ENCODE measurements at regions not wholly inside any gene's neighbourhood (a gene's known extent, or its start where the extent isn't known, plus 50 kb on each side); places are given as distances from the start of the nearest gene placed in this dataset.

DNA sequence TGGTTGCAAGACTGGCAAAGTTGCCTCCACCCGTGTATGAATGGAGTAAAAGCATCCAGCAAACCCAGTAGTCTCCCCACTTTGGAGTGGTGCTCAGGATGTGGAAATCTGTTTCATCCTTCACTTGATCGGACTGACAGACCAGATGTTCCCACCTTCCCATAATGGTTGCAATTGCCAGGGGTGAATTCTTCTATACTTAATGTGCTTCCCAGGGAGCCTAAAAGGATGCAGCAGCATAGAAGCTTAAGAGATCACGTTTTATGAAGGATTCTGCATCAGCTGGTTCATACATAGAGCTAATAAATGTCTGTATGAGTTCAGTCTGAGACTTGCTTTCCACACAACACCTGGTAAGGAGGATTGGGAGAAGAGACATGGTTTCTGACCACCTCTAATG is 198.8 kb upstream of the S1PR3 start:
- POLR2A ChIA-PET (ENCODE audit: unreplicated experiment): no interaction called here
- H3K14ac ChIP-seq (replicated peaks; ENCODE audit: low read depth, low read length): no peak overlapping the region
- H3K9ac ChIP-seq (ENCODE audit: low read depth, low read length): no peak overlapping the region
- H2BK5ac ChIP-seq (ENCODE audit: low read depth, low read length, poor library complexity, severe bottlenecking): no peak overlapping the region
- H3K4me3 ChIP-seq (ENCODE audit: insufficient read depth, low read depth, low read length): no peak overlapping the region
- H3K4me1 ChIP-seq (ENCODE audit: control insufficient read depth, insufficient read depth, low read length): peaks cover 6% of the 10 kb centered on the region
- H3K56ac ChIP-seq (ENCODE audit: extremely low read depth, insufficient read depth, low read length): no peak overlapping the region
- no peaks in the 10 kb centered on the region for H3K36me3 ChIP-seq (ENCODE audit: control insufficient read depth, insufficient read depth, low read length)
- no peaks in the 10 kb centered on the region for H4K20me1 ChIP-seq (ENCODE audit: insufficient read depth, low read length)
- H3K9me1 ChIP-seq (ENCODE audit: insufficient read depth, low read length): no peaks in the 10 kb centered on the region
- no peaks in the 10 kb centered on the region for H3K27me3 ChIP-seq (ENCODE audit: control insufficient read depth, insufficient read depth, low read length)
- dilution Hi-C loops (cut with HindIII; ENCODE audit: low sequenced_read_pairs, unreplicated experiment): no loop called here
- no peaks in the 10 kb centered on the region for H3K79me1 ChIP-seq (ENCODE audit: low read depth in 1 of 2, low read length in 2 of 2)
- H3K18ac ChIP-seq (ENCODE audit: low read depth, low read length): no peak overlapping the region
- H2AK9ac ChIP-seq (replicated peaks; ENCODE audit: low read depth, low read length, poor library complexity): no peak overlapping the region
- no peak overlapping the region for H3K27ac ChIP-seq (ENCODE audit: insufficient read depth, low read length)
- in situ Hi-C loops (cut with MboI; ENCODE audit: low sequenced_read_pairs): no loop called here
- ATAC-seq (ENCODE audit: low read depth) (no peak), DNase-seq (no peak)
- H3K9me3 ChIP-seq (ENCODE audit: control insufficient read depth, insufficient read depth, low read length): no peaks in the 10 kb centered on the region
- no peak overlapping the region for H2BK20ac ChIP-seq (ENCODE audit: low read depth, low read length)
- H2AK5ac ChIP-seq (ENCODE audit: low read depth, low read length): no peak overlapping the region
- CTCF ChIA-PET: no interaction called here
- TF ChIP-seq, protein P1, sequence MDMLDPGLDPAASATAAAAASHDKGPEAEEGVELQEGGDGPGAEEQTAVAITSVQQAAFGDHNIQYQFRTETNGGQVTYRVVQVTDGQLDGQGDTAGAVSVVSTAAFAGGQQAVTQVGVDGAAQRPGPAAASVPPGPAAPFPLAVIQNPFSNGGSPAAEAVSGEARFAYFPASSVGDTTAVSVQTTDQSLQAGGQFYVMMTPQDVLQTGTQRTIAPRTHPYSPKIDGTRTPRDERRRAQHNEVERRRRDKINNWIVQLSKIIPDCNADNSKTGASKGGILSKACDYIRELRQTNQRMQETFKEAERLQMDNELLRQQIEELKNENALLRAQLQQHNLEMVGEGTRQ (IDR thresholded peaks at IDR 0.05; ENCODE audit: low read depth, low read length): no peak
- TF ChIP-seq RFX5 (IDR thresholded peaks at IDR 0.05; ENCODE audit: low read depth, low read length) (no peak), POLR2A (IDR thresholded peaks at IDR 0.05; ENCODE audit: low read depth, low read length) (no peak), MAFK (IDR thresholded peaks at IDR 0.05; ENCODE audit: low read depth, low read length) (no peak), NFE2L2 (IDR thresholded peaks at IDR 0.05; ENCODE audit: low read depth, low read length) (no peak), RCOR1 (IDR thresholded peaks at IDR 0.05; ENCODE audit: insufficient replicate concordance, low read length) (no peak), MAZ (IDR thresholded peaks at IDR 0.05; ENCODE audit: borderline replicate concordance, low read depth, low read length) (no peak), MXI1 (IDR thresholded peaks at IDR 0.05; ENCODE audit: borderline replicate concordance, low read depth, low read length) (no peak), CEBPB (IDR thresholded peaks at IDR 0.05; ENCODE audit: low read depth, low read length) (no peak), CHD1 (IDR thresholded peaks at IDR 0.05; ENCODE audit: low read depth, low read length) (no peak), SMC3 (IDR thresholded peaks at IDR 0.05; ENCODE audit: low read depth, low read length) (no peak)
- TF ChIP-seq, protein P2, sequence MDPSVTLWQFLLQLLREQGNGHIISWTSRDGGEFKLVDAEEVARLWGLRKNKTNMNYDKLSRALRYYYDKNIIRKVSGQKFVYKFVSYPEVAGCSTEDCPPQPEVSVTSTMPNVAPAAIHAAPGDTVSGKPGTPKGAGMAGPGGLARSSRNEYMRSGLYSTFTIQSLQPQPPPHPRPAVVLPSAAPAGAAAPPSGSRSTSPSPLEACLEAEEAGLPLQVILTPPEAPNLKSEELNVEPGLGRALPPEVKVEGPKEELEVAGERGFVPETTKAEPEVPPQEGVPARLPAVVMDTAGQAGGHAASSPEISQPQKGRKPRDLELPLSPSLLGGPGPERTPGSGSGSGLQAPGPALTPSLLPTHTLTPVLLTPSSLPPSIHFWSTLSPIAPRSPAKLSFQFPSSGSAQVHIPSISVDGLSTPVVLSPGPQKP (IDR thresholded peaks at IDR 0.05; ENCODE audit: borderline replicate concordance, low read depth, low read length): no peak
- TF ChIP-seq, protein P3, sequence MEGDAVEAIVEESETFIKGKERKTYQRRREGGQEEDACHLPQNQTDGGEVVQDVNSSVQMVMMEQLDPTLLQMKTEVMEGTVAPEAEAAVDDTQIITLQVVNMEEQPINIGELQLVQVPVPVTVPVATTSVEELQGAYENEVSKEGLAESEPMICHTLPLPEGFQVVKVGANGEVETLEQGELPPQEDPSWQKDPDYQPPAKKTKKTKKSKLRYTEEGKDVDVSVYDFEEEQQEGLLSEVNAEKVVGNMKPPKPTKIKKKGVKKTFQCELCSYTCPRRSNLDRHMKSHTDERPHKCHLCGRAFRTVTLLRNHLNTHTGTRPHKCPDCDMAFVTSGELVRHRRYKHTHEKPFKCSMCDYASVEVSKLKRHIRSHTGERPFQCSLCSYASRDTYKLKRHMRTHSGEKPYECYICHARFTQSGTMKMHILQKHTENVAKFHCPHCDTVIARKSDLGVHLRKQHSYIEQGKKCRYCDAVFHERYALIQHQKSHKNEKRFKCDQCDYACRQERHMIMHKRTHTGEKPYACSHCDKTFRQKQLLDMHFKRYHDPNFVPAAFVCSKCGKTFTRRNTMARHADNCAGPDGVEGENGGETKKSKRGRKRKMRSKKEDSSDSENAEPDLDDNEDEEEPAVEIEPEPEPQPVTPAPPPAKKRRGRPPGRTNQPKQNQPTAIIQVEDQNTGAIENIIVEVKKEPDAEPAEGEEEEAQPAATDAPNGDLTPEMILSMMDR (conservative IDR thresholded peaks at IDR 0.05; ENCODE audit: low read depth, low read length): no peak
- no TSS peak for BruUV-seq (replicated peaks)
- no peak overlapping the region for H3K4ac ChIP-seq (ENCODE audit: low read depth, low read length)
- no peak overlapping the region for H4K5ac ChIP-seq (ENCODE audit: low read depth, low read length)
- H4K8ac ChIP-seq (ENCODE audit: low read depth in 2 of 2, low read length in 2 of 2): no peak overlapping the region
- H2AFZ ChIP-seq (replicated peaks; ENCODE audit: low read length, poor library complexity): no peak overlapping the region
- intact Hi-C loops (cut with micrococcal nuclease): no loop called here
- no peak overlapping the region for H2BK120ac ChIP-seq (ENCODE audit: low read depth, low read length)
- no peak overlapping the region for H2BK15ac ChIP-seq (ENCODE audit: low read depth, low read length)
- WGBS, 2 experiments (ENCODE audit: extremely low coverage in 2 of 2, insufficient read length in 1 of 2): no CpG with 5 or more reads among the region's 3 CpGs
- H4K91ac ChIP-seq (ENCODE audit: insufficient read depth, low read depth, low read length): no peak overlapping the region
- H3K4me2 ChIP-seq (ENCODE audit: low read depth, low read length): no peak overlapping the region
- H3K23ac ChIP-seq (ENCODE audit: low read depth, low read length): no peak overlapping the region

Measured in IMR-90 (cell line).